ENCODE measurements at regions not wholly inside any gene's neighbourhood (a gene's known extent, or its start where the extent isn't known, plus 50 kb on each side); places are given as distances from the start of the nearest gene placed in this dataset.

DNA sequence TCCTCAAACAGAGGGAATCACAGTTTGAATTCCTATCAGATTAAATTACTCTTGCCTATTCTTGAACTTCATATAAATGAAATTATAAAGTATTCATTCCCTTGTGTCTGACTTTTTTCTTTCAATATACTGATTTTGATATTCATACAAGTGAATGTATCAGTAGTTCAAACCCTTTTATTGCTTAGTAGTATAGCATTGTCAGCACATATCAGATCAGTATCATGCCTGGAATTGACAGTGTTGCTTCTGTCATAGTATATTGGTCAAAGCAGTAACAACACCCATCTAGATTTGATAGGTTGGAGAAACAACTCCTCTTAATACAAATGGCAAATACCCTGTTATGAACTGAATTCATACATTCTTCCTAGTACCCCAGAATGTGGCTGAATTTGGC lies 89.1 kb upstream of the SLC35F1 start:
- H3K27ac ChIP-seq: no peak overlapping the region
- intact Hi-C loops (cut with DNase I): no loop called here
- H3K9me3 ChIP-seq: no peaks in the 10 kb centered on the region
- TF ChIP-seq POLR2AphosphoS5 (IDR thresholded peaks at IDR 0.05): no peak
- TF ChIP-seq EP300 (IDR thresholded peaks at IDR 0.05): no peak
- TF ChIP-seq, protein P1, sequence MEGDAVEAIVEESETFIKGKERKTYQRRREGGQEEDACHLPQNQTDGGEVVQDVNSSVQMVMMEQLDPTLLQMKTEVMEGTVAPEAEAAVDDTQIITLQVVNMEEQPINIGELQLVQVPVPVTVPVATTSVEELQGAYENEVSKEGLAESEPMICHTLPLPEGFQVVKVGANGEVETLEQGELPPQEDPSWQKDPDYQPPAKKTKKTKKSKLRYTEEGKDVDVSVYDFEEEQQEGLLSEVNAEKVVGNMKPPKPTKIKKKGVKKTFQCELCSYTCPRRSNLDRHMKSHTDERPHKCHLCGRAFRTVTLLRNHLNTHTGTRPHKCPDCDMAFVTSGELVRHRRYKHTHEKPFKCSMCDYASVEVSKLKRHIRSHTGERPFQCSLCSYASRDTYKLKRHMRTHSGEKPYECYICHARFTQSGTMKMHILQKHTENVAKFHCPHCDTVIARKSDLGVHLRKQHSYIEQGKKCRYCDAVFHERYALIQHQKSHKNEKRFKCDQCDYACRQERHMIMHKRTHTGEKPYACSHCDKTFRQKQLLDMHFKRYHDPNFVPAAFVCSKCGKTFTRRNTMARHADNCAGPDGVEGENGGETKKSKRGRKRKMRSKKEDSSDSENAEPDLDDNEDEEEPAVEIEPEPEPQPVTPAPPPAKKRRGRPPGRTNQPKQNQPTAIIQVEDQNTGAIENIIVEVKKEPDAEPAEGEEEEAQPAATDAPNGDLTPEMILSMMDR (IDR thresholded peaks at IDR 0.05): no peak
- TF ChIP-seq POLR2A (IDR thresholded peaks at IDR 0.05): no peak
- H3K4me3 ChIP-seq: no peak overlapping the region
- H3K27me3 ChIP-seq: no peaks in the 10 kb centered on the region
- no peak for DNase-seq
- H3K4me1 ChIP-seq: no peaks in the 10 kb centered on the region
- H3K36me3 ChIP-seq: no peaks in the 10 kb centered on the region

DNA sequence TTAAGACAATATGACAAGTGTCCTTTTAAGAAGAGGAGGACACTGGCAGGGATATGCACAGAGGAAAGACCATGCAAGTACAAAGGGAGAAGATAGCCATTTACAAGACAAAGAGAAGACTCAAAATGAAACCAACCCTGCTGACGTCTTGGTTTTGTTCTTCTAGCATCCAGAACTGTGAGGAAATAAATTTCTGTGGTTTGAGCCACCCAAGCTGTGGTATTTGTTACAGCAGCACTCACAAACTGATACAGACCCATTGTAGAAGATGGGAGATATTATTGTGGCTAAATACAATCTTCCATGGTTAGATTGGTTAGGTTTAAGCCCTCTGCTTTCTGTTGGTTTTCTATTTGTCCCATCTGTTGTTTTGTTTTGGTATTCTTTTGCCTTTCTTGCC lies 88.6 kb upstream of the SLC35F1 start:
- no peak overlapping the region for H3K27ac ChIP-seq
- H3K36me3 ChIP-seq: no peaks in the 10 kb centered on the region
- H3K4me3 ChIP-seq: no peak overlapping the region
- H3K27me3 ChIP-seq: no peaks in the 10 kb centered on the region
- TF ChIP-seq, protein P1 (IDR thresholded peaks at IDR 0.05): no peak
- TF ChIP-seq POLR2A (IDR thresholded peaks at IDR 0.05) (no peak), EP300 (IDR thresholded peaks at IDR 0.05) (no peak), POLR2AphosphoS5 (IDR thresholded peaks at IDR 0.05) (no peak)
- no peaks in the 10 kb centered on the region for H3K9me3 ChIP-seq
- 14 to 37% methylated on average over 1 of the region's 1 CpG for WGBS, 2 donors
- intact Hi-C loops (cut with DNase I): no loop called here
- DNase-seq: no peak
- no peaks in the 10 kb centered on the region for H3K4me1 ChIP-seq

DNA sequence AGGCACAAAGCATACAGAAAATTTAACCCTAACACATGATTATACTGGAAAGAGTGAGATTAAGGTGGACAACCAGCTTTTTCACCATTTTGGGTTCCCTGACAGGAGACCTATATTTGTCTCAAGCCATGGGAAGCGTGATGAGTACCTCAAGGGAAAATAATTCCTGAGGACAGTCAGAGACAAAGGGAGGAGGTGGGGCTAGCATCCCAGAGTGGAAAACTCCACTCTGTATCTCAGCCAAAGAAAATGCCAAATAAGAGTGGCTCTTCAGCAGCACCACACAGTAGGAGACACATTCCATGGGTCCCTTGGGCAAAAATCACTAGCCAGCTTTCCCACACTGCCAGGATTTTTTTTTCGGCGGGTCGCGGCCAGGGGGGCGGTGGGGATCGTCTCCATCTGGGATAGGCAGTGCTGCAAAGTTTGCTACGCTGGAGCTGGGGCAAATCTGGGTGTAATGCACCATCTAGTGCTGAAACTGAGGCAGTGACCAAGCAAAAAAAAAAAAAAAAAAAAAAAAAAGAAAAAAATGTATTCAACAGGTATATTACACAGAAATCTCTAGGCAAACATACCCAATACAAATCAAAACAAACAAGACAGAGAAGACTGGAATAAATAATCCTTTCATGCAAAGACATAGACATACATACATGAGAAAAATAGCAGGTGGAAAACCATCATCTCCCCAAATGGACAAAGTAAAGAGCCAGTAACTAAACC lies 77.3 kb upstream of the SLC35F1 start:
- no peak for TF ChIP-seq EP300 (IDR thresholded peaks at IDR 0.05)
- TF ChIP-seq POLR2AphosphoS5 (IDR thresholded peaks at IDR 0.05): no peak
- TF ChIP-seq, protein P1 (IDR thresholded peaks at IDR 0.05): no peak
- no peak for TF ChIP-seq POLR2A (IDR thresholded peaks at IDR 0.05)
- no peaks in the 10 kb centered on the region for H3K27me3 ChIP-seq
- no peaks in the 10 kb centered on the region for H3K4me1 ChIP-seq
- peaks cover 0 to 3% (median 0%) of the 10 kb centered on the region in 4 donors for H3K9me3 ChIP-seq
- no peak overlapping the region for H3K27ac ChIP-seq
- no peak for DNase-seq
- WGBS, 2 donors: 11 to 27% methylated on average over 8 of the region's 8 CpGs
- peak overlapping the region in 1 of 4 donors; percentile 27 for H3K4me3 ChIP-seq
- intact Hi-C loops (cut with DNase I): no loop called here
- no peaks in the 10 kb centered on the region for H3K36me3 ChIP-seq

DNA sequence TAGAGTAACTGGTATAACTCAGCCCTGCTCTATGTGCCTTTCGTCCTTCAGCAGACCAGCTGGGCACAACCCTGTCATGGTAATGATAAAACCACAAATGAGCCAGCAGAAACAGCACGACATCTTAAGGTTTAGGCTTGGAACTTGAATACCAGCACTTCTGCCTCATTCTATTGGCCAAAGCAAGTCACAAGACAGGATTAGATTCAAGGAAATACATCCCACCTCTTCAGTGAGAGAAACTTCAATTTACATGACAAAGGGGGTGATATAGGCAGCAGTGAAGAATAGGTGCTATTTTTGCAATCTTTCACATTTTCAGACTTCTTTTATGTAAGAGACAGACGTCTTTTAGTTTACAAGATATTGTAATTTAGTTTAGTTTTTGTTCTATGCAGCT lies 69.8 kb upstream of the SLC35F1 start:
- Histone ChIP-seq H3K4me1 (no peaks in the 10 kb centered on the region), H3K27me3 (no peaks in the 10 kb centered on the region), H3K27ac (no peak overlapping the region), H3K9me3 (no peaks in the 10 kb centered on the region), H3K4me3 (no peak overlapping the region), H3K36me3 (no peaks in the 10 kb centered on the region)
- intact Hi-C loops (cut with DNase I): no loop called here
- 39 to 58% methylated on average over 3 of the region's 3 CpGs for WGBS, 2 donors
- TF ChIP-seq POLR2A (IDR thresholded peaks at IDR 0.05) (no peak), EP300 (IDR thresholded peaks at IDR 0.05) (no peak), POLR2AphosphoS5 (IDR thresholded peaks at IDR 0.05) (no peak)
- TF ChIP-seq, protein P1 (IDR thresholded peaks at IDR 0.05): no peak
- no peak for DNase-seq

DNA sequence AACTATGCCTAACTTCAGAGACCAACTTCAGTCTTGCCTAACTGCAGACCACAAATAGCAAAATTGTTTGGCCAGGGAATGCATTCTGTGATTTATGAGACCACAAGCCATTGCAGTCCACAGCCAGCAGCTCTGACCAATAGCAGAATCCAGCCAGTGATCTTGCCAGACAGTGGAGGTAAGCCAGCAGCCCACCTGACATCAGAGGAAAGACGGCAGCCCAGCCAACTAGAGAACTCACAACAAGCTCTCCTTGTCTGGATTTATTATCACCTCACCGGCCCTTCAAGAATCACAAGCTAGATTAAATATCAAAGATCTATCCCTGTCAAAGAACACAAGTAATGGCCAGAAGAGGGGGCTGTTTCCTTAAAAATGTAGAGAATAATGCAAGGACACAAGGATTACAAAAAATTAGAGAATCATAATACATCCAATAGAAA lies 66.5 kb upstream of the SLC35F1 start:
- intact Hi-C loops (cut with DNase I): no loop called here
- no peaks in the 10 kb centered on the region for H3K27me3 ChIP-seq
- WGBS, 2 donors: 19 to 34% methylated on average over 2 of the region's 2 CpGs
- TF ChIP-seq POLR2A (IDR thresholded peaks at IDR 0.05): no peak
- TF ChIP-seq, protein P1 (IDR thresholded peaks at IDR 0.05): no peak
- no peak for TF ChIP-seq EP300 (IDR thresholded peaks at IDR 0.05)
- TF ChIP-seq POLR2AphosphoS5 (IDR thresholded peaks at IDR 0.05): no peak
- no peaks in the 10 kb centered on the region for H3K36me3 ChIP-seq
- no peaks in the 10 kb centered on the region for H3K9me3 ChIP-seq
- no peak overlapping the region for H3K27ac ChIP-seq
- H3K4me1 ChIP-seq: no peaks in the 10 kb centered on the region
- no peak for DNase-seq
- H3K4me3 ChIP-seq: no peak overlapping the region
